KMS-11 (cell line): ENCODE measurements at regions not wholly inside any gene's neighbourhood (a gene's known extent, or its start where the extent isn't known, plus 50 kb on each side); places are given as distances from the start of the nearest gene placed in this dataset.

ENCODE experiments used
- H2AFZ ChIP-seq: fragments of 200-600 bp; sonication (generic); 2 replicates; pipeline ENCODE4 v1.6.1; 2016; ENCODE audit warnings: antibody characterized with exemption, mixed run types, low read depth
- H3K27ac ChIP-seq: fragments of 200-600 bp; sonication (generic); 2 replicates; pipeline ENCODE4 v1.6.1; 2016; ENCODE audit warnings: mild to moderate bottlenecking, mixed run types
- H3K27me3 ChIP-seq: fragments of 200-600 bp; sonication (generic); 2 replicates; pipeline ENCODE4 v1.6.1; 2017; ENCODE audit warnings: mild to moderate bottlenecking, low read depth, mixed run types, moderate library complexity; ENCODE audit not compliant: insufficient read depth
- H3K36me3 ChIP-seq: fragments of 200-600 bp; sonication (generic); 2 replicates; pipeline ENCODE4 v1.6.1; 2017; ENCODE audit warnings: mild to moderate bottlenecking, mixed run types; ENCODE audit not compliant: insufficient read depth
- H3K4me1 ChIP-seq: fragments of 200-600 bp; sonication (generic); 2 replicates; pipeline ENCODE4 v1.6.1; 2016; ENCODE audit warnings: mild to moderate bottlenecking, low read depth, mixed run types; ENCODE audit not compliant: poor library complexity, severe bottlenecking
- H3K4me2 ChIP-seq: fragments of 200-600 bp; sonication (generic); 2 replicates; pipeline ENCODE4 v1.7.0; 2016; ENCODE audit warnings: mild to moderate bottlenecking, mixed run types
- H3K4me3 ChIP-seq: fragments of 200-600 bp; sonication (generic); IDR thresholded peaks from 2 replicates; pipeline ENCODE4 v1.6.1; 2017; ENCODE audit warnings: low read depth, low read length, mixed read lengths; ENCODE audit not compliant: insufficient read depth
- H3K79me2 ChIP-seq: fragments of 200-600 bp; sonication (generic); 2 replicates; pipeline ENCODE4 v1.6.1; 2016; ENCODE audit warnings: low read depth, mixed run types; ENCODE audit not compliant: insufficient read depth
- H3K9ac ChIP-seq: fragments of 200-600 bp; sonication (generic); 2 replicates; pipeline ENCODE4 v1.6.1; 2016; ENCODE audit warnings: mild to moderate bottlenecking, mixed run types
- H4K20me1 ChIP-seq: fragments of 200-600 bp; sonication (generic); 2 replicates; pipeline ENCODE4 v1.6.1; 2016; ENCODE audit warnings: mild to moderate bottlenecking, mixed run types; ENCODE audit not compliant: insufficient read depth
- CTCF ChIP-seq: fragments of 200-600 bp; sonication (generic); conservative IDR thresholded peaks from 2 replicates; pipeline ENCODE4 v1.6.1; 2017; ENCODE audit warnings: low read depth, mild to moderate bottlenecking, antibody characterized with exemption, low read length, moderate library complexity, mixed read lengths

- no peaks in the 10 kb centered on the region for H4K20me1 ChIP-seq
- no peak overlapping the region for H3K4me2 ChIP-seq
- H3K27ac ChIP-seq = no peak overlapping the region
- H3K79me2 ChIP-seq = no peaks in the 10 kb centered on the region
- no peak overlapping the region for H3K4me3 ChIP-seq
- no peaks in the 10 kb centered on the region for H3K36me3 ChIP-seq
- TF ChIP-seq CTCF = no peak
- no peaks in the 10 kb centered on the region for H3K27me3 ChIP-seq
- no peak overlapping the region for H2AFZ ChIP-seq
- no peak overlapping the region for H3K9ac ChIP-seq
- no peaks in the 10 kb centered on the region for H3K4me1 ChIP-seq
Observed at GRCh38 chr6:115271434-115271833, 789.3 kb downstream of the FRK start.

GRCh38 chr6:115270953-115271352 is 789.7 kb downstream of the FRK start:
- Histone ChIP-seq H4K20me1 (no peaks in the 10 kb centered on the region), H3K79me2 (no peaks in the 10 kb centered on the region), H3K27ac (no peak overlapping the region), H3K27me3 (no peaks in the 10 kb centered on the region), H3K9ac (no peak overlapping the region), H2AFZ (no peak overlapping the region), H3K36me3 (no peaks in the 10 kb centered on the region), H3K4me3 (no peak overlapping the region), H3K4me1 (no peaks in the 10 kb centered on the region), H3K4me2 (no peak overlapping the region)
- TF ChIP-seq CTCF = no peak

GRCh38 chr6:115241373-115241772 is 819.3 kb downstream of the FRK start:
- H3K4me3 ChIP-seq = no peak overlapping the region
- H3K9ac ChIP-seq = no peak overlapping the region
- H2AFZ ChIP-seq = no peak overlapping the region
- TF ChIP-seq CTCF = no peak
- H3K4me1 ChIP-seq = no peaks in the 10 kb centered on the region
- H3K36me3 ChIP-seq = no peaks in the 10 kb centered on the region
- no peak overlapping the region for H3K4me2 ChIP-seq
- no peaks in the 10 kb centered on the region for H3K27me3 ChIP-seq
- H3K27ac ChIP-seq = no peak overlapping the region
- no peaks in the 10 kb centered on the region for H4K20me1 ChIP-seq
- no peaks in the 10 kb centered on the region for H3K79me2 ChIP-seq

- no peak for TF ChIP-seq CTCF
- Histone ChIP-seq H3K4me3 (no peak overlapping the region), H2AFZ (no peak overlapping the region), H4K20me1 (no peaks in the 10 kb centered on the region), H3K9ac (no peak overlapping the region), H3K4me2 (no peak overlapping the region), H3K4me1 (no peaks in the 10 kb centered on the region), H3K27ac (no peak overlapping the region), H3K79me2 (no peaks in the 10 kb centered on the region), H3K36me3 (no peaks in the 10 kb centered on the region), H3K27me3 (no peaks in the 10 kb centered on the region)
Observed at GRCh38 chr6:115221198-115221597, 839.5 kb downstream of the FRK start.
